ENCODE measurements at regions not wholly inside any gene's neighbourhood (a gene's known extent, or its start where the extent isn't known, plus 50 kb on each side); places are given as distances from the start of the nearest gene placed in this dataset.

- FAIRE-seq = no peak
- POLR2A ChIA-PET = no interaction called here
- Histone ChIP-seq H3K36me3 (ENCODE audit: control insufficient read depth in 2 of 2, extremely low read depth in 1 of 2, insufficient read depth in 2 of 2, low read length in 2 of 2) (no peaks in the 10 kb centered on the region), H2AFZ (ENCODE audit: low read depth, low read length) (no peak overlapping the region), H3K27me3 (ENCODE audit: control insufficient read depth in 2 of 2, insufficient read depth in 2 of 2, low read length in 2 of 2) (no peaks in the 10 kb centered on the region), H3K27ac (ENCODE audit: insufficient read depth, low read depth, low read length) (no peak overlapping the region), H3K9me1 (replicated peaks; ENCODE audit: control insufficient read depth, extremely low read depth, insufficient read depth, low read length) (no peaks in the 10 kb centered on the region), H3K9me3 (replicated peaks; ENCODE audit: control insufficient read depth, insufficient read depth, low read length) (no peaks in the 10 kb centered on the region), H3K79me2 (ENCODE audit: control insufficient read depth, insufficient read depth, low read length) (no peaks in the 10 kb centered on the region), H3K9ac (replicated peaks; ENCODE audit: extremely low read depth, insufficient read depth, low read length) (no peak overlapping the region), H4K20me1 (replicated peaks; ENCODE audit: control insufficient read depth, extremely low read depth, insufficient read depth, low read length) (no peaks in the 10 kb centered on the region), H3K4me3 (replicated peaks in 1 of 3; ENCODE audit: insufficient read depth in 1 of 3, low read depth in 1 of 3, low read length in 3 of 3) (no peak overlapping the region), H3K4me2 (ENCODE audit: insufficient read depth, low read length) (no peak overlapping the region), H3K4me1 (ENCODE audit: control insufficient read depth, extremely low read depth, insufficient read depth, low read length) (no peaks in the 10 kb centered on the region)
- dilution Hi-C loops (cut with MboI; ENCODE audit: extremely low pct_ligation_motif_present, low sequenced_read_pairs) = no loop called here
- intact Hi-C loops (cut with micrococcal nuclease) = no loop called here
- TF ChIP-seq POLR2A (IDR thresholded peaks at IDR 0.05; ENCODE audit: low read depth, low read length) = no peak
- TF ChIP-seq EZH2 (IDR thresholded peaks at IDR 0.05; ENCODE audit: borderline replicate concordance, low read depth, low read length, severe bottlenecking) = no peak
- no peak for TF ChIP-seq CTCF (IDR thresholded peaks at IDR 0.05; ENCODE audit: extremely low read depth in 1 of 2, insufficient read depth in 1 of 2, low read depth in 1 of 2, low read length in 2 of 2)
- no peak for TF ChIP-seq FOS (IDR thresholded peaks at IDR 0.05; ENCODE audit: borderline replicate concordance, insufficient read depth, low read length)
- no peak for TF ChIP-seq MAX (IDR thresholded peaks at IDR 0.05; ENCODE audit: insufficient read depth, insufficient read length)
- no peak for TF ChIP-seq JUN (IDR thresholded peaks at IDR 0.05; ENCODE audit: borderline replicate concordance, insufficient read depth, insufficient read length, low read depth)
- no peak for TF ChIP-seq GATA2 (IDR thresholded peaks at IDR 0.05; ENCODE audit: insufficient read depth, insufficient read length, low read depth, low read length)
- no peak for TF ChIP-seq POLR2AphosphoS5 (IDR thresholded peaks at IDR 0.05; ENCODE audit: insufficient read depth, low read depth, low read length)
- no peak for TF ChIP-seq MYC (IDR thresholded peaks at IDR 0.05; ENCODE audit: low read depth, low read length)
- no TSS peak for BruUV-seq (replicated peaks)
- CTCF ChIA-PET = no interaction called here
- DNase-seq (ENCODE audit: low read depth, low spot score) = no peak
These were observed 149.9 kb upstream of the RAB6C start for GRCh38 chr2:129829588-129829987.
